HG02798 (cell line): ENCODE measurements at regions not wholly inside any gene's neighbourhood (a gene's known extent, or its start where the extent isn't known, plus 50 kb on each side); places are given as distances from the start of the nearest gene placed in this dataset.
"Not testable (repeated sequence)": the region's sequence is repeated elsewhere in the genome, so short reads cannot be mapped to it uniquely, and the experiment has no call there.

Experiments used
- ATAC-seq: cut with Tn5 transposase; IDR thresholded peaks from one replicate; pipeline ENCODE4 v1.9.1; 2021; ENCODE audit warnings: mild to moderate bottlenecking; ENCODE audit not compliant: unreplicated experiment, poor library complexity

- no peak for ATAC-seq
These were observed 1756.8 kb upstream of the SEL1L start for GRCh38 chr14:83290447-83290846.

GRCh38 chr14:83291714-83292113, 1758.1 kb upstream of the SEL1L start:
- no peak for ATAC-seq

- no peak for ATAC-seq
These were observed 1761.3 kb upstream of the SEL1L start for GRCh38 chr14:83294941-83295340.

- no peak for ATAC-seq
These were observed 1763.7 kb upstream of the SEL1L start for GRCh38 chr14:83297361-83297760.

GRCh38 chr14:83298016-83298415, 1764.4 kb upstream of the SEL1L start:
- ATAC-seq, result not testable (repeated sequence)

GRCh38 chr14:83300476-83301064, 1766.9 kb upstream of the SEL1L start:
- no peak for ATAC-seq

GRCh38 chr14:83301791-83302190, 1768.1 kb upstream of the SEL1L start:
- ATAC-seq, result no peak

GRCh38 chr14:83309211-83309610, 1775.6 kb upstream of the SEL1L start:
- no peak for ATAC-seq

- no peak for ATAC-seq
These were observed 1776.2 kb upstream of the SEL1L start for GRCh38 chr14:83309833-83310232.

- ATAC-seq, result no peak
These were observed 1778.9 kb upstream of the SEL1L start for GRCh38 chr14:83312511-83312910.

- no peak for ATAC-seq
These were observed 1781.1 kb upstream of the SEL1L start for GRCh38 chr14:83314764-83315163.

GRCh38 chr14:83316356-83316755, 1782.7 kb upstream of the SEL1L start:
- ATAC-seq, result no peak

GRCh38 chr14:83320837-83321236, 1787.2 kb upstream of the SEL1L start:
- no peak for ATAC-seq

- ATAC-seq, result no peak
These were observed 1797.9 kb upstream of the SEL1L start for GRCh38 chr14:83331513-83331912.

- ATAC-seq, result no peak
These were observed 1808.9 kb upstream of the SEL1L start for GRCh38 chr14:83342590-83342989.

GRCh38 chr14:83347874-83348273, 1814.2 kb upstream of the SEL1L start:
- no peak for ATAC-seq

- no peak for ATAC-seq
These were observed 1822.0 kb upstream of the SEL1L start for GRCh38 chr14:83355609-83356008.

GRCh38 chr14:83356080-83356479, 1822.4 kb upstream of the SEL1L start:
- no peak for ATAC-seq

GRCh38 chr14:83372271-83372670, 1838.6 kb upstream of the SEL1L start:
- ATAC-seq, result no peak

- no peak for ATAC-seq
These were observed 1845.8 kb upstream of the SEL1L start for GRCh38 chr14:83379436-83379835.

GRCh38 chr14:83384253-83384652, 1850.6 kb upstream of the SEL1L start:
- ATAC-seq, result no peak

- ATAC-seq, result no peak
These were observed 1861.7 kb upstream of the SEL1L start for GRCh38 chr14:83395321-83395720.

- ATAC-seq, result no peak
These were observed 1882.8 kb upstream of the SEL1L start for GRCh38 chr14:83416476-83416875.
